MM.1S (cell line): ENCODE measurements at regions not wholly inside any gene's neighbourhood (a gene's known extent, or its start where the extent isn't known, plus 50 kb on each side); places are given as distances from the start of the nearest gene placed in this dataset.

Source experiments
- DNase-seq: peaks from one replicate; pipeline ENCODE4 v3.0.0-alpha.2; 2015
- H2AFZ ChIP-seq: fragments of 300-600 bp; sonication (generic); 2 replicates; pipeline ENCODE4 v1.6.0; 2016; ENCODE audit warnings: antibody characterized with exemption, low read length
- H3F3A ChIP-seq: fragments of 300-600 bp; sonication (generic); 2 replicates; pipeline ENCODE4 v1.6.1; 2016; ENCODE audit warnings: mild to moderate bottlenecking, antibody characterized with exemption, low read length, moderate library complexity, mixed read lengths; ENCODE audit not compliant: insufficient read depth
- H3K27ac ChIP-seq: fragments of 300-600 bp; sonication (generic); 2 replicates; pipeline ENCODE4 v1.5.1; 2016; ENCODE audit warnings: mild to moderate bottlenecking, low read length
- H3K27me3 ChIP-seq: fragments of 300-600 bp; sonication (generic); replicated peaks from 2 replicates; pipeline ENCODE4 v1.6.0; 2016; ENCODE audit warnings: low read length; ENCODE audit not compliant: insufficient read depth
- H3K36me3 ChIP-seq: fragments of 300-600 bp; sonication (generic); replicated peaks from 2 replicates; pipeline ENCODE4 v1.6.1; 2016; ENCODE audit warnings: mild to moderate bottlenecking, low read length, mixed read lengths; ENCODE audit not compliant: insufficient read depth
- H3K4me1 ChIP-seq: fragments of 300-600 bp; sonication (generic); 2 replicates; pipeline ENCODE4 v1.6.1; 2016; ENCODE audit warnings: low read length, mixed read lengths
- H3K4me2 ChIP-seq: fragments of 300-600 bp; sonication (generic); 2 replicates; pipeline ENCODE4 v1.6.0; 2016; ENCODE audit warnings: low read depth, low read length
- H3K4me3 ChIP-seq: fragments of 300-600 bp; sonication (generic); 2 replicates; pipeline ENCODE4 v1.5.1; 2016; ENCODE audit warnings: low read length, mixed read lengths
- H3K79me2 ChIP-seq: fragments of 300-600 bp; sonication (generic); 2 replicates; pipeline ENCODE4 v1.6.1; 2016; ENCODE audit warnings: mixed run types, low read length, mixed read lengths
- H3K9ac ChIP-seq: fragments of 300-600 bp; sonication (generic); 2 replicates; pipeline ENCODE4 v1.6.1; 2016; ENCODE audit warnings: low read length, mixed read lengths
- H3K9me2 ChIP-seq: fragments of 300-600 bp; sonication (generic); replicated peaks from 2 replicates; pipeline ENCODE4 v1.6.1; 2016; ENCODE audit warnings: mild to moderate bottlenecking, low read length, mixed read lengths; ENCODE audit not compliant: insufficient read depth
- H3K9me3 ChIP-seq: fragments of 300-600 bp; sonication (generic); replicated peaks from 2 replicates; pipeline ENCODE4 v1.6.1; 2016; ENCODE audit warnings: mild to moderate bottlenecking, low read length, mixed read lengths; ENCODE audit not compliant: insufficient read depth
- H4K20me1 ChIP-seq: fragments of 300-600 bp; sonication (generic); 2 replicates; pipeline ENCODE4 v1.6.1; 2016; ENCODE audit warnings: mild to moderate bottlenecking, low read length, moderate library complexity, mixed read lengths; ENCODE audit not compliant: insufficient read depth
- CTCF ChIP-seq: fragments of 300-600 bp; sonication (generic); IDR thresholded peaks from 2 replicates; pipeline ENCODE4 v1.5.1; 2016; ENCODE audit warnings: antibody characterized with exemption, low read length, mixed read lengths
- EZH2 ChIP-seq: fragments of 300-600 bp; sonication (generic); optimal IDR thresholded peaks from 2 replicates; pipeline ENCODE3; 2017; ENCODE audit warnings: low read depth, mild to moderate bottlenecking, antibody characterized with exemption, low read length, mixed read lengths
- EZH2phosphoT487 ChIP-seq: fragments of 300-600 bp; sonication (generic); IDR thresholded peaks from 2 replicates; pipeline ENCODE4 v1.6.1; 2018; ENCODE audit warnings: antibody characterized with exemption, low read length

DNA sequence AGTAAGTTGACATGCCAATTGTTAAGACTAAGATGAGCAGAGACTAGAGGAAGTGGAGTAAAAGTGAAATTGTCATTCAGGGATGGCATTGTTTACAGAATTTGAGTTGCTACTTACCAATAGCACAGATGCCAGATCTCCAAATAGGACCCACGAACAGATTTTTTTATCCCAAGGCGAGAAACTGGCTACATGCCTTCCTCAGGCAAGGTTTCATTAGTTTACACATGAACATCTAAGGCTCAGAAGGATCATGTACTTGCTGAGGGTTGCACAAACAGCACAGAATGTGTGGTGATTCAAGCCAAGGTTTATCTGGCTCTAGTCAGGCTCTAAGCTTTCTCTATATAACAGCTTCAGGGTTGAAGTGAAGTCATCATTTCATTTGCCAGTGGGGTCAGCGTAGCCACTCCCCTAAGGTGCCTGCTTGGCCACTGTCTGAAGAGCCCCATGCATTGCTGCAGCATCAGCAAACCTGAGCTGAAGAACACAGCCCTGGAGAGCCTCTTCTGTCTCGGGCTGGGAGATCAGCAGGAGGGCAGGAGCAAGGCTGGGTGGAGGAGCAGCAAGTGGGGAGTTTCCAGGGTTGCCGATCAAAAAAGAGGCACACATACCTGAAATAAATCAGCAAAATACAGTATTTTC lies 193.0 kb upstream of the LCORL start:
- TF ChIP-seq EZH2 = no peak
- no peak for TF ChIP-seq EZH2phosphoT487
- TF ChIP-seq CTCF = no peak
- DNase-seq = peak; percentile 95
- H3K27me3 ChIP-seq = no peaks in the 10 kb centered on the region
- no peaks in the 10 kb centered on the region for H3K36me3 ChIP-seq
- peak overlapping the region; percentile 46; the same call in 1 of the 2 replicates for H2AFZ ChIP-seq
- H3K4me1 ChIP-seq = peaks cover 45% of the 10 kb centered on the region
- peak overlapping the region; percentile 54; the same call in 1 of the 2 replicates for H3K9ac ChIP-seq
- no peaks in the 10 kb centered on the region for H3K9me2 ChIP-seq
- no peaks in the 10 kb centered on the region for H4K20me1 ChIP-seq
- no peaks in the 10 kb centered on the region for H3K79me2 ChIP-seq
- peaks cover 27% of the 10 kb centered on the region for H3F3A ChIP-seq
- peak overlapping the region; percentile 86 for H3K27ac ChIP-seq
- H3K4me2 ChIP-seq = peak overlapping the region; percentile 65
- peak overlapping the region; percentile 54 for H3K4me3 ChIP-seq
- no peaks in the 10 kb centered on the region for H3K9me3 ChIP-seq

DNA sequence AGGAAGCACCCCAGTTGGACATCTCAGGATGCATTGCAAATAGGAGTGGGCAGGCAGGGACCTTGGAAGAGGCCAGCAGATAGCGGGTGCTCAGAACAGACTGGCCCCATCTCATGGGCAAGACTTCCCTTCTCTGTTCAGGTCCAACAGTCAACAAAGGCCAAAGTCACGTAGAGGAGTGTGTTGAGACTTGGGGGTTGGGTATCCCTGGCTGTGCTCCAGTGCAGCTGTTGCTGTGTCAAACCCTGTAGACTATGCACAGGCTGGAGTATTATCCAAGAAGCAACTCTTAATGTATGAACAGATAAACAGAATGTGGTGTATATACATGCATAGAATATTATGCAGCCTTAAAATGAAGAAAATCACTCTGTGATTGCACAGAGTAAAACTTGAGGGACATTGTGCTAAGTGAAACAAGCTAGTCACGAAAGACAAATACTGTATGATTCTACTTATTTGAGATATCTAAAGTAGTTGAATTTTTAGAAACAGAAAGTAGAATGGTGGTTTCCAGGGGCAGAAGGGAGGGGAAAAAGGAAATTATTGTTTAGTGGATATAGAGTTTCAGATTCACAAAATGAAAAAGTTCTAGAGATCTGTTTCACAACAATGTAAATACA lies 192.1 kb upstream of the LCORL start:
- no peaks in the 10 kb centered on the region for H3K9me3 ChIP-seq
- no peaks in the 10 kb centered on the region for H3K79me2 ChIP-seq
- H2AFZ ChIP-seq = no peak overlapping the region
- H3K27ac ChIP-seq = peak overlapping the region; percentile 86
- H3K27me3 ChIP-seq = no peaks in the 10 kb centered on the region
- H3K4me3 ChIP-seq = peak overlapping the region; percentile 54
- DNase-seq = peak; percentile 70
- H3F3A ChIP-seq = peaks cover 27% of the 10 kb centered on the region
- H3K4me2 ChIP-seq = peak overlapping the region; percentile 65
- H3K9me2 ChIP-seq = no peaks in the 10 kb centered on the region
- peaks cover 50% of the 10 kb centered on the region for H3K4me1 ChIP-seq
- TF ChIP-seq EZH2 (no peak), CTCF (no peak), EZH2phosphoT487 (no peak)
- peak overlapping the region; percentile 45; the same call in 1 of the 2 replicates for H3K9ac ChIP-seq
- H4K20me1 ChIP-seq = no peaks in the 10 kb centered on the region
- H3K36me3 ChIP-seq = no peaks in the 10 kb centered on the region

- H2AFZ ChIP-seq = no peak overlapping the region
- no peaks in the 10 kb centered on the region for H3K36me3 ChIP-seq
- H3F3A ChIP-seq = peaks cover 19% of the 10 kb centered on the region
- no peaks in the 10 kb centered on the region for H3K79me2 ChIP-seq
- H3K9ac ChIP-seq = no peak overlapping the region
- no peaks in the 10 kb centered on the region for H3K9me2 ChIP-seq
- H3K9me3 ChIP-seq = no peaks in the 10 kb centered on the region
- peak; percentile 34 for DNase-seq
- H3K4me2 ChIP-seq = no peak overlapping the region
- no peaks in the 10 kb centered on the region for H3K27me3 ChIP-seq
- no peak overlapping the region for H3K27ac ChIP-seq
- H3K4me1 ChIP-seq = peaks cover 47% of the 10 kb centered on the region
- TF ChIP-seq CTCF (no peak), EZH2phosphoT487 (no peak), EZH2 (no peak)
- no peaks in the 10 kb centered on the region for H4K20me1 ChIP-seq
- no peak overlapping the region for H3K4me3 ChIP-seq
Measured at GRCh38 chr4:18209448-18209847, 187.9 kb upstream of the LCORL start.
